GM21367 (cell line): ENCODE measurements at regions not wholly inside any gene's neighbourhood (a gene's known extent, or its start where the extent isn't known, plus 50 kb on each side); places are given as distances from the start of the nearest gene placed in this dataset.

Experiments used
- ATAC-seq: cut with Tn5 transposase; IDR thresholded peaks from one replicate; pipeline ENCODE4 v1.9.1; 2021; ENCODE audit not compliant: unreplicated experiment

DNA sequence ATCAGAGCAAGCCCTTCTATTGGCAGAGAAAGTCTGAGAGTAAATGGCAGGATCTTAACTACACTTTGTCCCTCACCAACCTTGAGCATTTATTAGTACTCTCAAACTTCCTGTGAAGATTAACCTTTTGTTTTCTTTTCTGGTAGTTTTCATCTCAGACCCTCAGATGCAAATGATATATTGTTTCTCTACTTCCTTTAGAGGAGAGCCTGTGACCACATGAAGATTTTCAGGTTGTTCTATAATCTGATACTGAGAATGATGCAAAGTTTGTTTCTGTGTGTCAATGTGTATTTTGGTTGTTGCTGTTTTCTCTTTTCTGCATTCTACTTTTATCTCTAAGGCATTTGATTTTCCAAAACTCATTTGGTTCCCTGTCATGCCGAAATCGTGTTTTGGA, 165.8 kb upstream of the CYSLTR1 start:
- ATAC-seq: no peak

DNA sequence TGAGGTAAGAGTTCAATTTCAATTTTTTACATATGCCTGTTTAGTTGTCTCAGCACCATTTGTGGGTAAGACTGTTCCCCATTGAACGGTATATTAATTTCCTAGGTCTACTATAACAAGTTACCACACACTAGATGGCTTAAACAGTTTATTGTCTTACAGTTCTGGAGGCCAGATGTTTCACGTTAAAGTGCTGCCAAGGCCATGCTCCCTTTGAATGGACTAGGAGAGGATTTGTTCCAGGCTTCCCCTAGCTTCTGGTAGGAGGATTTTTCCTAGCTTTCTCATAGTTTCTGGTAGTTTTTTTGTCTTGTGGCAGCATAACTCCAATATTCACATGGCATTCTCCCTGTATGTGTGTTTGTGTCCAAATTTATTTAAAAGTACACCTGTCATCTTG, 149.3 kb upstream of the CYSLTR1 start:
- ATAC-seq: no peak

DNA sequence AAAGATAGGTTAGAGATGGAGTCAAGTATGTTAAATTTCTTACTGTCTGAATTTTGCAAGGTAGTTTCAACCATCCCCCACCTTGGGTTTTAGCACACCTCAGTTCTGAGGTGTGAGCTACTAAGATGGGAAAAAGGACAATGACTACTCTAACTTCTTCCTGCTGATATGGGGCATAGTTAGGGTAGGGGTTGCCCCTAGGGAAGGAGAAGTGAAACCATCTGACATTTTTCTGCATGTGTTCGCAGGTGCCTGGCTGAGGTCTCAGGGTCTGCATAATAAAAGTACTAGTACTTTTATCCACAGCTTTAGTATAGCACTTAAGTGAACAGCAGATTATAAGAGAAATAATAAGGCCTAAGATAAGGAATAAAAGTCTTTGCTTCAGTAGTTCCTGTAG, 129.5 kb upstream of the CYSLTR1 start:
- ATAC-seq: no peak

DNA sequence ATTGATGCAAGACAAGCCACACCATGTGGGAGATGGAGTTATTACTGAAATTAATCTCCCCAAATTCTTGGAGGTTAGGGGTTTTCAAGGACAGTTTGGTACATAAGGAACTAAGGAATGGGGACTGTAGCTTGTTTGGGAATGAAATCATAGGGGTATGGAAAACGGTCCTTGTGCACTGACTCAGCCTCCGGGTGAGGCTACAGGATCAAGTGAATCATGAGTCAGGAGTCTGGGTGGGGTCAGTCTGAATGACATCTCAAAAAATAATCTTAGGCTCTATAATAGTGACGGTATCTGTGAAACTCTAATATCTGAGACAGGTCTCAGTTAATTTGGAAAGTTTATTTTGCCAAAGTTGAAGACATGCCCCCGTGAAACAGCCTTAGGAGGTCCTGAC, 128.5 kb upstream of the CYSLTR1 start:
- no peak for ATAC-seq

DNA sequence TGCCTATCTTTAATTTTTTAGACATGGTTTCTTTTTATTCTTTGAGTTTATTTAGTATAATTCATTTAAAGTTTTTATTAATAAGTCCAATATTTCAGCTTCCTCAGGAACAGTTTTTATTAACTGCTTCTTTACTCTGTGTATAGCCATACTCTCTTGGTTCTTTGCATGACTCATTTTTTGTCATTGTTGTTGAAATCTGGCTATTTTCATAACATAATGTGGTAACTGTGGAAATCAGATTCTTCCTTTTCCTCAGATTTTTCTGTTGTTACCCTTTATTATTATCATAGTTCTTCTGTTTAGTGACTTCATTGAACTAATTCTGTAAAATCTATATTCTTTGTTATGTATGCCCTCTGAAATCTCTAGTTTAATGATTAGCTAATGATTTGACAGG, 124.9 kb upstream of the CYSLTR1 start:
- no peak for ATAC-seq

DNA sequence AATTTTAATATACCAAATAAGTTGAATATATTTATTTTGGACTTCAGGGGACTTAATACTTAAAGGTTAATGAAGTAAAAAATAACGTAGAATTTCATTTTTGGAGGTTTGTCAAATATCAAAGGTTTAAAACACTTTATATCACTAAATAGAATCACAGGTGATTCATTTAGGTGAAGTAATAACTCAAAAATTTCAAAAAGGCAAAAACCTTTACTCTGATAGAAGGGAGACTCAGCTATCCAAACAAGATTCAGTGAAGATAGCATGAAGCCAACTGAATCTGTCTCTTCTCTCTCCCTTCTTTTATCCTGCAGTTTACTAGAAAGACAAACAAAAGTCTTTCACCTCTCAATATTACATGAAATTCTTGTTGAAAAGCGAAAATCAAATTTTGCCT, 110.2 kb upstream of the CYSLTR1 start:
- ATAC-seq: no peak

- no peak for ATAC-seq
These were observed 101.8 kb upstream of the CYSLTR1 start for GRCh38 chrX:78429172-78429571.

GRCh38 chrX:78388663-78389062, 61.3 kb upstream of the CYSLTR1 start:
- no peak for ATAC-seq

GRCh38 chrX:78387364-78387763, 60.0 kb upstream of the CYSLTR1 start:
- ATAC-seq: no peak

- ATAC-seq: no peak
These were observed 57.1 kb upstream of the CYSLTR1 start for GRCh38 chrX:78384486-78384885.

DNA sequence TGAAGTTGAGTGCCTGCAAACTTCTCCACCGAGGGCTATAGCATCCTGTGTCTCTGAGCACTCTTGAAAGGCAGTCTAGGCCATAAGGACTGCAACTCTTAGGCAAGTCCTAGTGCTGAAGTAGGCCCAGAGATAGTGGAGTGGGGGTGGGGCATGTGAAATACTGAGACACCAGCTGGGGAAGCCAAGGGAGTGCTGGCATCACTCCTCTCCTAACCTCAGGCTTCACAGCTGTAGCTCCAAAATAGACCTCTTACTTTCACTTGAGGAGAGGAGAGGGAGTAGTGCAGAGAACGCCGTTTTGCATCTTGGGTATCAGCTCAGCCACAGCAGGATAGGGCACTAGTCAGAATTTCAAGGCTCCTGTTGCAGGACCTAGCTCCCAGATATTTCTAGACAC, 56.2 kb upstream of the CYSLTR1 start:
- ATAC-seq: no peak

GRCh38 chrX:78378476-78379115, 51.2 kb upstream of the CYSLTR1 start:
- no peak for ATAC-seq
